K562 (cell line): ENCODE measurements at regions not wholly inside any gene's neighbourhood (a gene's known extent, or its start where the extent isn't known, plus 50 kb on each side); places are given as distances from the start of the nearest gene placed in this dataset.

Experiments used
- ATAC-seq: fragments of 200-7000 bp; cut with Tn5 transposase; 3 replicates; pipeline ENCODE4 v1.9.1; 2020; ENCODE audit warnings: moderate library complexity
- BruUV-seq: library from RNA; stranded (reverse); fragments of 400-500 nt; replicated peaks from 2 replicates; lab custom pipeline; 2021; lab: Mats Ljungman, UMichigan
- CTCF ChIA-PET: fragments of 300-600 bp; formaldehyde crosslinking; extraction: SDS; loops from one replicate; lab custom pipeline; 2021; ENCODE audit warnings: low intra/inter-chr PET ratio; lab: Yijun Ruan, JAX
- POLR2A ChIA-PET: fragments of 300-600, 350-650 bp; sonication (Branson Sonifier 250); formaldehyde crosslinking; extraction: SDS; loops from one replicate; lab custom pipeline; 2021; ENCODE audit warnings: antibody characterized with exemption, inconsistent platforms; lab: Yijun Ruan, JAX
- DNase-seq, 4 experiments: peaks; one replicate each; pipeline versions ENCODE4 v3.0.0 to v3.0.0-alpha.2; 2011 to 2018; ENCODE audit warnings: low spot score in 3 of 4, mixed read lengths in 3 of 4; ENCODE audit errors: extremely low read depth in 1 of 4
- FAIRE-seq: peaks from 2 replicates; lab custom pipeline; 2011; peaks lifted over from hg19 to GRCh38; lab: Jason Lieb, UNC
- H2AFZ ChIP-seq: 2 replicates; pipeline ENCODE4 v1.6.0; 2011; ENCODE audit warnings: low read depth, low read length, control low read depth, inconsistent platforms
- H3K27ac ChIP-seq: fragments of 200-600 bp; 3 replicates; pipeline ENCODE4 v1.8.0; 2011; ENCODE audit warnings: low read depth, mild to moderate bottlenecking, control low read depth, inconsistent platforms, low read length, moderate library complexity, mixed read lengths; ENCODE audit errors: extremely low read depth
- H3K27me3 ChIP-seq, 2 experiments: fragments of 300-600 bp in 1 of 2; 2 replicates in 1 of 2; 3 replicates in 1 of 2; pipeline versions ENCODE4 v1.6.0 to v1.8.0; 2011; ENCODE audit warnings: inconsistent platforms in 2 of 2, low read length in 2 of 2, mild to moderate bottlenecking in 1 of 2, mixed read lengths in 1 of 2, moderate library complexity in 1 of 2; ENCODE audit not compliant: control insufficient read depth in 2 of 2, insufficient read depth in 2 of 2
- H3K36me3 ChIP-seq: fragments of 300-600 bp; 3 replicates; pipeline ENCODE4 v1.8.0; 2011; ENCODE audit warnings: mild to moderate bottlenecking, low read length, inconsistent platforms; ENCODE audit not compliant: control insufficient read depth, insufficient read depth
- H3K4me1 ChIP-seq, 2 experiments: fragments of 200-600 bp in 1 of 2; replicated peaks in 1 of 2; 2 replicates in 1 of 2; 3 replicates in 1 of 2; pipeline versions ENCODE4 v1.5.1 to v1.8.0; 2011; ENCODE audit warnings: inconsistent platforms in 2 of 2, low read length in 2 of 2, mild to moderate bottlenecking in 1 of 2, mixed read lengths in 1 of 2, moderate library complexity in 1 of 2; ENCODE audit not compliant: control insufficient read depth in 2 of 2, insufficient read depth in 2 of 2
- H3K4me2 ChIP-seq: 2 replicates; pipeline ENCODE4 v1.6.1; 2011; ENCODE audit warnings: low read length, control low read depth, inconsistent platforms, mixed read lengths; ENCODE audit not compliant: insufficient read depth
- H3K4me3 ChIP-seq: fragments of 200-600 bp; sonication (generic), shearing (Covaris generic); 2 replicates; pipeline ENCODE4 v1.5.1; 2016; ENCODE audit warnings: control low read depth, inconsistent platforms
- H3K79me2 ChIP-seq: fragments of 200-600 bp; 3 replicates; pipeline ENCODE4 v1.8.0; 2011; ENCODE audit warnings: low read length, inconsistent platforms; ENCODE audit not compliant: control insufficient read depth, insufficient read depth
- H3K9ac ChIP-seq, 2 experiments: 2 replicates each; pipeline versions ENCODE4 v1.6.0 to v1.6.1; 2011; ENCODE audit warnings: low read depth in 2 of 2, low read length in 2 of 2, control low read depth in 1 of 2, inconsistent platforms in 1 of 2, mild to moderate bottlenecking in 1 of 2, mixed read lengths in 1 of 2; ENCODE audit not compliant: insufficient read depth in 1 of 2
- H3K9me1 ChIP-seq: one replicate; pipeline ENCODE4 v1.6.0; 2011; ENCODE audit warnings: inconsistent platforms, mild to moderate bottlenecking, low read length, moderate library complexity; ENCODE audit not compliant: control insufficient read depth, insufficient read depth
- H3K9me3 ChIP-seq: replicated peaks from 2 replicates; pipeline ENCODE4 v1.5.1; 2011; ENCODE audit warnings: low read depth, low read length, inconsistent platforms; ENCODE audit not compliant: control insufficient read depth, insufficient read depth
- H4K20me1 ChIP-seq: replicated peaks from 2 replicates; pipeline ENCODE4 v1.6.1; 2011; ENCODE audit warnings: low read length, inconsistent platforms, mixed read lengths; ENCODE audit not compliant: control insufficient read depth, insufficient read depth
- CCAR2 ChIP-seq: fragments of 200-400 bp; formaldehyde crosslinking; IDR thresholded peaks from 2 replicates; pipeline ENCODE4 v1.6.1; 2017; ENCODE audit warnings: mild to moderate bottlenecking, low read depth, low read length
- CHD2 ChIP-seq: IDR thresholded peaks from 2 replicates; pipeline ENCODE4 v1.6.1; 2011; ENCODE audit warnings: low read depth, low read length
- DEAF1 ChIP-seq: fragments of 450-650 bp; formaldehyde crosslinking; IDR thresholded peaks from 2 replicates; pipeline ENCODE4 v1.4.0; 2020; ENCODE audit warnings: mild to moderate bottlenecking, moderate library complexity
- DIDO1 ChIP-seq: fragments of 450-650 bp; IDR thresholded peaks from 2 replicates; pipeline ENCODE4 v1.6.1; 2016; ENCODE audit warnings: low read depth, missing biosample characterization, missing genetic modification characterization
- ELK1 ChIP-seq: sonication (generic); formaldehyde crosslinking; IDR thresholded peaks from 2 replicates; pipeline ENCODE4 v1.8.1; 2022; ENCODE audit warnings: missing genetic modification reagents
- FOXM1 ChIP-seq, 2 experiments: fragments of 450-650 bp in 1 of 2; sonication (generic) in 1 of 2; formaldehyde crosslinking in 1 of 2; IDR thresholded peaks; 2 replicates each; pipeline versions ENCODE4 v1.6.1 to v1.9.0; 2017 to 2022; ENCODE audit warnings: low read depth in 2 of 2, mild to moderate bottlenecking in 2 of 2, missing genetic modification reagents in 1 of 2, moderate library complexity in 1 of 2
- HNRNPH1 ChIP-seq: fragments of 200-400 bp; formaldehyde crosslinking; optimal IDR thresholded peaks from 2 replicates; pipeline ENCODE3; 2017; ENCODE audit warnings: low read depth, mild to moderate bottlenecking, low read length, moderate library complexity
- HOMEZ ChIP-seq: fragments of 250-450 bp; sonication (Bioruptor Pico); IDR thresholded peaks from 2 replicates; pipeline ENCODE4 v1.4.0; 2020; ENCODE audit warnings: mild to moderate bottlenecking, moderate library complexity
- KAT8 ChIP-seq: fragments of 450-650 bp; IDR thresholded peaks from 2 replicates; pipeline ENCODE4 v1.6.1; 2016; ENCODE audit warnings: low read depth, mild to moderate bottlenecking
- KLF10 ChIP-seq: fragments of 250-450 bp; sonication (Bioruptor Pico); IDR thresholded peaks from 2 replicates; pipeline ENCODE4 v1.6.1; 2021; ENCODE audit warnings: matching md5 sums
- LCOR ChIP-seq: sonication (generic); formaldehyde crosslinking; IDR thresholded peaks from 2 replicates; pipeline ENCODE4 v1.8.0; 2022; ENCODE audit warnings: mild to moderate bottlenecking, missing genetic modification reagents
- MTA2 ChIP-seq: fragments of 450-650 bp; IDR thresholded peaks from 2 replicates; pipeline ENCODE4 v1.6.1; 2016; ENCODE audit warnings: low read depth
- USF2 ChIP-seq: sonication (generic); formaldehyde crosslinking; IDR thresholded peaks from 2 replicates; pipeline ENCODE4 v1.5.0; 2020; ENCODE audit warnings: missing genetic modification reagents
- ZNF174 ChIP-seq: fragments of 250-450 bp; sonication (Bioruptor Pico); IDR thresholded peaks from 2 replicates; pipeline ENCODE4 v1.4.0; 2020; ENCODE audit warnings: mild to moderate bottlenecking
- ZNF408 ChIP-seq: fragments of 250-450 bp; sonication (Bioruptor Pico); IDR thresholded peaks from 2 replicates; pipeline ENCODE4 v1.4.0; 2020; ENCODE audit warnings: low read depth, mild to moderate bottlenecking, moderate library complexity
- ZNF668 ChIP-seq: fragments of 250-450 bp; sonication (Bioruptor Pico); IDR thresholded peaks from 2 replicates; pipeline ENCODE4 v1.8.0; 2022; ENCODE audit warnings: mild to moderate bottlenecking, inconsistent platforms
- WGBS: fragments of 100-300 bp; shearing (Covaris generic); methylation state at CpG from one replicate; pipeline ENCODE4 v1.1.6; 2016; ENCODE audit warnings: low coverage, mixed read lengths; ENCODE audit not compliant: insufficient coverage; ENCODE audit errors: missing lambda C conversion rate; 5-methylcytosine and 5-hydroxymethylcytosine counted together
- in situ Hi-C: fragments of 300-500 bp; cut with MboI; formaldehyde crosslinking; loops from 4 replicates; pipeline ENCODE4 v1.15.0; 2018; ENCODE audit warnings: inconsistent platforms, mixed read lengths
- intact Hi-C: fragments of 100-400 bp; cut with micrococcal nuclease; formaldehyde crosslinking; loops from 2 replicates; pipeline ENCODE4 v1.14.2; 2022

- in situ Hi-C loops (no loop called here), intact Hi-C loops (no loop called here)
- no peaks in the 10 kb centered on the region for H3K79me2 ChIP-seq
- H3K4me2 ChIP-seq: no peak overlapping the region
- no peaks in the 10 kb centered on the region for H3K36me3 ChIP-seq
- 1% methylated on average over 13 of the region's 13 CpGs for WGBS
- H2AFZ ChIP-seq: no peak overlapping the region
- H3K4me3 ChIP-seq: no peak overlapping the region
- TF ChIP-seq MTA2: no peak
- no peak for TF ChIP-seq DIDO1 (tag)
- no peak for TF ChIP-seq KAT8
- no peak for TF ChIP-seq ELK1 (CRISPR knock-in tag)
- no peak for TF ChIP-seq ZNF174
- TF ChIP-seq HNRNPH1: no peak
- TF ChIP-seq FOXM1 (IDR thresholded peaks at IDR 0.05; ENCODE audit: low read depth): no peak
- TF ChIP-seq FOXM1 (CRISPR knock-in tag; IDR thresholded peaks at IDR 0.05; ENCODE audit: low read depth): no peak
- no peak for TF ChIP-seq HOMEZ (CRISPR knock-in tag)
- no peak for TF ChIP-seq KLF10
- TF ChIP-seq ZNF668 (CRISPR knock-in tag): no peak
- TF ChIP-seq DEAF1 (CRISPR knock-in tag): no peak
- no peak for TF ChIP-seq CHD2
- TF ChIP-seq ZNF408 (CRISPR knock-in tag): no peak
- TF ChIP-seq USF2 (CRISPR knock-in tag): no peak
- no peak for TF ChIP-seq LCOR (CRISPR knock-in tag)
- no peak for TF ChIP-seq CCAR2
- no peaks in the 10 kb centered on the region for H4K20me1 ChIP-seq
- H3K9me1 ChIP-seq: no peaks in the 10 kb centered on the region
- no peak overlapping the region for H3K9ac ChIP-seq
- BruUV-seq: no TSS peak
- POLR2A ChIA-PET: no interaction called here
- ATAC-seq (no peak), FAIRE-seq (no peak), DNase-seq (no peak)
- CTCF ChIA-PET: no interaction called here
- no peaks in the 10 kb centered on the region for H3K9me3 ChIP-seq
- H3K27me3 ChIP-seq: no peaks in the 10 kb centered on the region
- no peaks in the 10 kb centered on the region for H3K4me1 ChIP-seq
- no peak overlapping the region for H3K27ac ChIP-seq
These were observed 1165.2 kb upstream of the PRMT6 start for GRCh38 chr1:105891308-105891707.
